MCF 10A (cell line): ENCODE measurements at regions not wholly inside any gene's neighbourhood (a gene's known extent, or its start where the extent isn't known, plus 50 kb on each side); places are given as distances from the start of the nearest gene placed in this dataset.

Experiments
- BruUV-seq: library from RNA; stranded (reverse); fragments of 400-500 nt; replicated peaks from 2 replicates; lab custom pipeline; 2021; lab: Mats Ljungman, UMichigan
- CTCF ChIA-PET: fragments of 300-600 bp; sonication (Branson Sonifier 250); formaldehyde crosslinking; extraction: SDS; loops from one replicate; lab custom pipeline; 2021; ENCODE audit warnings: antibody characterized with exemption, inconsistent platforms; lab: Yijun Ruan, JAX
- POLR2A ChIA-PET: fragments of 300-600, 350-650 bp; sonication (Branson Sonifier 250); formaldehyde crosslinking; extraction: SDS; loops from one replicate; lab custom pipeline; 2020; ENCODE audit warnings: antibody characterized with exemption, inconsistent platforms; lab: Yijun Ruan, JAX
- DNase-seq: peaks from one replicate; pipeline ENCODE4 v3.0.0-alpha.2; 2018; ENCODE audit not compliant: unreplicated experiment
- H3K27ac Mint-ChIP-seq: one replicate; pipeline ENCODE4 v1.8.0; 2022; ENCODE audit warnings: mild to moderate bottlenecking, low read depth, mixed read lengths; ENCODE audit not compliant: unreplicated experiment
- H3K27me3 Mint-ChIP-seq: one replicate; pipeline ENCODE4 v1.8.0; 2022; ENCODE audit warnings: mixed read lengths; ENCODE audit not compliant: insufficient read depth, unreplicated experiment
- H3K36me3 Mint-ChIP-seq: one replicate; pipeline ENCODE4 v1.8.0; 2022; ENCODE audit warnings: mild to moderate bottlenecking, moderate library complexity, mixed read lengths; ENCODE audit not compliant: insufficient read depth, unreplicated experiment
- H3K4me1 Mint-ChIP-seq: one replicate; pipeline ENCODE4 v1.8.0; 2022; ENCODE audit warnings: mixed read lengths; ENCODE audit not compliant: insufficient read depth, unreplicated experiment
- H3K4me3 Mint-ChIP-seq: one replicate; pipeline ENCODE4 v1.8.0; 2022; ENCODE audit warnings: mild to moderate bottlenecking, moderate library complexity, mixed read lengths; ENCODE audit not compliant: unreplicated experiment
- H3K9me3 Mint-ChIP-seq: one replicate; pipeline ENCODE4 v1.8.0; 2022; ENCODE audit warnings: mixed read lengths; ENCODE audit not compliant: unreplicated experiment
- intact Hi-C: fragments of 100-400 bp; cut with micrococcal nuclease; formaldehyde crosslinking; loops from 2 replicates; pipeline ENCODE4 v1.14.1; 2022
- TF ChIP-seq, protein P1 (sequence below): fragments of 200-600 bp; IDR thresholded peaks from one replicate; pipeline ENCODE4 v1.8.0; 2022; ENCODE audit warnings: antibody characterized with exemption, mild to moderate bottlenecking; ENCODE audit not compliant: unreplicated experiment

DNA sequence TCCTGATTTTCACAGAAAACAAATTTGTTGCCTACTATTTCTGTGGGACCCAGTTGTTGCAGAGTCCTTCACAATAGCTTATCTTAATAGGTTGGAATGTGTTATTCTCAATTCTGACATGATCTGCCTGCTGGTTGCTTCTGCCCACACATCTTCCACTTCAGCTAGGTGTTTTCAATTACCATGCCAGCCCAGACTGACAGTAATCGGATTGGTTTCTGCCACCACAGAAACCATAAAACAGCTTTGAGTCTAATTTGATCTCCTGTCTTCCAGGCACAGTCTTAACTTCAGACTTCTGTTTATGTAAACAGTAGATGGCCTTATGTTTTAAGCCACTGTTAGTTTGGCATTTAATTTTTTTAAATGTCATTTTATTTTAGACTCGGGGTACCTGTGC, 248.2 kb upstream of the RBMS1 start:
- H3K9me3 Mint-ChIP-seq = no peaks in the 10 kb centered on the region
- CTCF ChIA-PET = interaction anchor here (0.6 kb wide), 1 partner anchor 150 kb away, joined by 3 read pairs; no protein-coding TSS in a partner anchor
- no peaks in the 10 kb centered on the region for H3K36me3 Mint-ChIP-seq
- H3K27me3 Mint-ChIP-seq = no peaks in the 10 kb centered on the region
- no peak overlapping the region for H3K27ac Mint-ChIP-seq
- intact Hi-C loops = loop anchor here (10.0 kb wide), 1 partner anchor 307 kb away; no protein-coding TSS in a partner anchor
- H3K4me3 Mint-ChIP-seq = no peak overlapping the region
- peaks cover 7% of the 10 kb centered on the region for H3K4me1 Mint-ChIP-seq
- no TSS peak for BruUV-seq
- no peak for DNase-seq
- TF ChIP-seq, protein P1, sequence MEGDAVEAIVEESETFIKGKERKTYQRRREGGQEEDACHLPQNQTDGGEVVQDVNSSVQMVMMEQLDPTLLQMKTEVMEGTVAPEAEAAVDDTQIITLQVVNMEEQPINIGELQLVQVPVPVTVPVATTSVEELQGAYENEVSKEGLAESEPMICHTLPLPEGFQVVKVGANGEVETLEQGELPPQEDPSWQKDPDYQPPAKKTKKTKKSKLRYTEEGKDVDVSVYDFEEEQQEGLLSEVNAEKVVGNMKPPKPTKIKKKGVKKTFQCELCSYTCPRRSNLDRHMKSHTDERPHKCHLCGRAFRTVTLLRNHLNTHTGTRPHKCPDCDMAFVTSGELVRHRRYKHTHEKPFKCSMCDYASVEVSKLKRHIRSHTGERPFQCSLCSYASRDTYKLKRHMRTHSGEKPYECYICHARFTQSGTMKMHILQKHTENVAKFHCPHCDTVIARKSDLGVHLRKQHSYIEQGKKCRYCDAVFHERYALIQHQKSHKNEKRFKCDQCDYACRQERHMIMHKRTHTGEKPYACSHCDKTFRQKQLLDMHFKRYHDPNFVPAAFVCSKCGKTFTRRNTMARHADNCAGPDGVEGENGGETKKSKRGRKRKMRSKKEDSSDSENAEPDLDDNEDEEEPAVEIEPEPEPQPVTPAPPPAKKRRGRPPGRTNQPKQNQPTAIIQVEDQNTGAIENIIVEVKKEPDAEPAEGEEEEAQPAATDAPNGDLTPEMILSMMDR = no peak
- POLR2A ChIA-PET = interaction anchor here (0.7 kb wide), 1 partner anchor 912 kb away, joined by 3 read pairs; no protein-coding TSS in a partner anchor

DNA sequence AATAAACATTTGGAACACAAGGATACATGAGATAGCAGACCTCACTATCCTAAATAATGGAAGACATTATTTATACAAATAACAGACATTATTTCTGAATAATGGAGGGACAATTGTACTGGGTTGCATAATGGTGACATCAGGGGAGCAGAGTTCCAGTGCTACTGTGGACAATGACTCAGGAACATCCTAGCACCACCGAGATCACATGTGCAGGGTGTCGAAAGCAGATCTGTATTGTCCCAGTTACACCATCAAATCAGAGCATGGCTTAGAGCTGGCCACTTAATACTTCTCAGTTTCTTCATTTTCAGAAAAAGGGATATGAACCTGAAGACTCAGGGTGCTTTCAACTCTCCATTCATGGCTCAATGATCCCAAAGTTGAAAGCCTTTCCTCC, 249.1 kb upstream of the RBMS1 start:
- Mint-ChIP-seq H3K4me3 (no peak overlapping the region), H3K4me1 (peaks cover 11% of the 10 kb centered on the region), H3K36me3 (no peaks in the 10 kb centered on the region), H3K27ac (no peak overlapping the region), H3K9me3 (no peaks in the 10 kb centered on the region), H3K27me3 (no peaks in the 10 kb centered on the region)
- peak; percentile 49 for DNase-seq
- TF ChIP-seq, protein P1 = no peak
- intact Hi-C loops = loop anchor here (10.0 kb wide), 1 partner anchor 308 kb away; no protein-coding TSS in a partner anchor
- BruUV-seq = no TSS peak
- CTCF ChIA-PET = interaction anchor here (1.2 kb wide), 1 partner anchor 32 kb away, joined by 4 read pairs; no protein-coding TSS in a partner anchor
- POLR2A ChIA-PET = no interaction called here

DNA sequence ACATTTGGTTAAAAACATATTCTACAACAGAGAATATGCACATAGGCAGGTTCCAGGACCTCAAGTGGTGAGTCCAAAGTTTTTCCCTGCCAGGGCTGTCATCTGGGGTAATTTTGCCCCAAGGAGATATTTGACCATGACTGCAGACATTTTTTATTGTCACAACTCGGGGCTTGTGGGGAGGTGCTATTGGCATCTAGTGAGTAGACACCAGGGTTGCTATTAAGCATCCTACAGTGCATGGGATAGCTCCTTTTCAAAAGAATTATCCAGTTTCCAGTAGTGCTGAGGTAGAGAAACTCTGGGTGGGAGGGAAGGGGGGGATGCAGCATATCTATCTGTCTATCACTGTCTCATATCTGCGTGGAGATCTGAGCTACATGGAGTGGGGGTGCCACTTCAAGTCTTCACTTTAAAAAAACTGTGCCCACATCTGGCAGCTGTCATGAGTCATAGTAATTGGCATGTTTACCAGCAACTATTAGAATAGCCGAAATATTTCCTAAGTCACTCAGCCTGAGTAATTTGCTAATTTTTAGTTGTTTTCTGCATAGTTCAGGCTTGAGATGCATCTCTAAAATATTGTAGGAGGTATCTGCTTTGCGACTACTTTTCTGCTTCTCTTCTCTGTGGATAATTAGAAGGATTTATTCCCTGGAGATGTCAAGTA, 254.0 kb upstream of the RBMS1 start:
- H3K4me1 Mint-ChIP-seq = peaks cover 30% of the 10 kb centered on the region
- intact Hi-C loops = loop anchor here (10.0 kb wide), 1 partner anchor 313 kb away; no protein-coding TSS in a partner anchor
- no peaks in the 10 kb centered on the region for H3K9me3 Mint-ChIP-seq
- no peak overlapping the region for H3K4me3 Mint-ChIP-seq
- no peaks in the 10 kb centered on the region for H3K27me3 Mint-ChIP-seq
- ChIA-PET CTCF (interaction anchor here (0.6 kb wide), 1 partner anchor 78 kb away, joined by 3 read pairs; no protein-coding TSS in a partner anchor), POLR2A (interaction anchor here (0.6 to 1.1 kb wide), 3 partner anchors 52 to 933 kb away, joined by 3 to 4 read pairs (median 3); no protein-coding TSS in a partner anchor)
- H3K36me3 Mint-ChIP-seq = no peaks in the 10 kb centered on the region
- H3K27ac Mint-ChIP-seq = peak overlapping the region; percentile 78
- peak; percentile 73 for DNase-seq
- BruUV-seq = no TSS peak
- TF ChIP-seq, protein P1 = no peak

DNA sequence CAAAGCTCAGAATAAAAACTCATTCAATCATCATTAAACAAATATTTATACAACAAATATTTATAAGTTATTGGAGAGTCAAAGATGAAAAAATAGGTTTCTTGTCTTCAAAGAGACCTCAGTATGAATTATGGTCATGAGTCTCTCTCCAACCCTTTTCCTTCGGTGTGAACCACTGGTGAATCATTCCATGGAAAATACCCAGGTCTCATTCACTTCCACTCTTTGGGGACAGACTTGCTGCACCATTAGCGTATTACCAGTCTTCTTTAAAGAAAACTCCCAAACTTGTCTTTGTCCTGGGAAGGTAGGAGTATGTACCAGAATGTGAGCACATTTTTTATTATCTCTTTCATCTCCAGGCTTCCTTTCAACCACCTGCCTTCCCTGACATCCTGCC, 257.4 kb upstream of the RBMS1 start:
- peaks cover 8% of the 10 kb centered on the region for H3K9me3 Mint-ChIP-seq
- peaks cover 31% of the 10 kb centered on the region for H3K4me1 Mint-ChIP-seq
- CTCF ChIA-PET = interaction anchor here (0.6 to 0.7 kb wide), 3 partner anchors 12 to 338 kb away, joined by 3 to 4 read pairs (median 3); no protein-coding TSS in a partner anchor
- H3K36me3 Mint-ChIP-seq = no peaks in the 10 kb centered on the region
- H3K4me3 Mint-ChIP-seq = no peak overlapping the region
- TF ChIP-seq, protein P1 = no peak
- intact Hi-C loops = no loop called here
- no TSS peak for BruUV-seq
- POLR2A ChIA-PET = interaction anchor here (0.7 to 1.2 kb wide), 2 partner anchors 285 to 318 kb away, joined by 3 to 4 read pairs; no protein-coding TSS in a partner anchor
- DNase-seq = peak; percentile 11
- no peak overlapping the region for H3K27ac Mint-ChIP-seq
- H3K27me3 Mint-ChIP-seq = no peaks in the 10 kb centered on the region
